Activated T-helper 2 cell treated with anti-CD3 and anti-CD28 coated beads, Interferon-gamma antibody, Interleukin-2, Interleukin-4, amounts not matched to agents 10 μg/mL and 5 μg/mL and 100 μg/mL, durations not matched to agents 14 hours and 24 hours and 36 hours (primary cell): ENCODE measurements at regions not wholly inside any gene's neighbourhood (a gene's known extent, or its start where the extent isn't known, plus 50 kb on each side); places are given as distances from the start of the nearest gene placed in this dataset.
"Not testable (repeated sequence)": the region's sequence is repeated elsewhere in the genome, so short reads cannot be mapped to it uniquely, and the experiment has no call there.

Experiments
- DNase-seq: peaks from one replicate; pipeline ENCODE4 v3.0.0; 2021; ENCODE audit warnings: low spot score
- H3K27ac Mint-ChIP-seq: one replicate; pipeline ENCODE4 v1.8.0; 2021; ENCODE audit warnings: mixed read lengths
- H3K27me3 Mint-ChIP-seq: one replicate; pipeline ENCODE4 v1.8.0; 2021; ENCODE audit warnings: low read depth, mixed read lengths
- H3K36me3 Mint-ChIP-seq: one replicate; pipeline ENCODE4 v1.8.0; 2021; ENCODE audit warnings: low read depth, mixed read lengths
- H3K4me1 Mint-ChIP-seq: one replicate; pipeline ENCODE4 v1.8.0; 2021; ENCODE audit warnings: low read depth, mixed read lengths
- H3K4me3 Mint-ChIP-seq: one replicate; pipeline ENCODE4 v1.8.0; 2021; ENCODE audit warnings: low read depth, mild to moderate bottlenecking, moderate library complexity, mixed read lengths
- H3K9me3 Mint-ChIP-seq: one replicate; pipeline ENCODE4 v1.8.0; 2021; ENCODE audit warnings: mixed read lengths
- intact Hi-C: fragments of 100-400 bp; cut with micrococcal nuclease; formaldehyde crosslinking; loops from one replicate; pipeline ENCODE4 v1.15.1; 2023

DNA sequence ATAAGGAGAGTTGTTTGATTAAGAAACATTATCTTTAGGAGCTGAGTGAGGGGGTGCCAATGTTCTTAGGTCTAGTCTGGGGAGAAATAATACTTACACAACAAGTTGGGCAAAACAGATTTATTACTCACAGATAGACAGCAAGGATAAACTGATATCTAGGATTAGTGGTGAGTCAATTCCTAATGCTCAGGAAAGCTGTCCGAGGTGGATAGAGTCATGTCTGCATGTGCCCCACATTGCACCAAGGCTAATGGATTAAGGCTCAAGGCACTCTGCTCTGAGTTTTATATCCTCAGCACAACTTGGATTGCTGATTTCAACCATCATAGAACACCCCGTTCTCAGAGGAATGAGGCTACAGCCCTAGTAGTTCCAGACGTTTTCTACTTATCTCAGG lies 1042.3 kb downstream of the OTOL1 start:
- intact Hi-C loops: no loop called here
- no peaks in the 10 kb centered on the region for H3K27me3 Mint-ChIP-seq
- H3K27ac Mint-ChIP-seq: no peak overlapping the region
- H3K4me3 Mint-ChIP-seq: no peak overlapping the region
- H3K36me3 Mint-ChIP-seq: no peaks in the 10 kb centered on the region
- no peak for DNase-seq
- H3K9me3 Mint-ChIP-seq: no peaks in the 10 kb centered on the region
- no peaks in the 10 kb centered on the region for H3K4me1 Mint-ChIP-seq

DNA sequence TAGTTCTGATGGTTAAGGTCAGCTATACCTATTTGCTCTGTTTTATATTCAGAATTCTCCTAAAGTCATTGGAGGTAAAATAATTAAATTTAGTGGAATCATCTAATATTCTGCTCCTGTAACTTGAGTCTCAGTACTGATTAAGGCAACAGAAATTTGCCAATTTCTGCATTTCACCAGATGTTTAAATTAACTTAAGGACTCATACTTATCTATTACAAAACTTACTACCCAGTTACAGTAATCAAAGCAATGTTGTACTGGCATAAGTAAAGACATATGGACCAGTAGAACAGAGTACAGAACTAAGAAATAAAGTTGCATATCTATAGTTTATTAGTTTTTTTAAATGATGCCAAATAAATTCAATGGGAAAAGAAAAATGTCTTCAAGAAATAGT lies 1043.8 kb downstream of the OTOL1 start:
- no peak for DNase-seq
- no peak overlapping the region for H3K4me3 Mint-ChIP-seq
- no peaks in the 10 kb centered on the region for H3K27me3 Mint-ChIP-seq
- H3K36me3 Mint-ChIP-seq: no peaks in the 10 kb centered on the region
- H3K27ac Mint-ChIP-seq: no peak overlapping the region
- intact Hi-C loops: no loop called here
- H3K4me1 Mint-ChIP-seq: no peaks in the 10 kb centered on the region
- H3K9me3 Mint-ChIP-seq: no peaks in the 10 kb centered on the region

DNA sequence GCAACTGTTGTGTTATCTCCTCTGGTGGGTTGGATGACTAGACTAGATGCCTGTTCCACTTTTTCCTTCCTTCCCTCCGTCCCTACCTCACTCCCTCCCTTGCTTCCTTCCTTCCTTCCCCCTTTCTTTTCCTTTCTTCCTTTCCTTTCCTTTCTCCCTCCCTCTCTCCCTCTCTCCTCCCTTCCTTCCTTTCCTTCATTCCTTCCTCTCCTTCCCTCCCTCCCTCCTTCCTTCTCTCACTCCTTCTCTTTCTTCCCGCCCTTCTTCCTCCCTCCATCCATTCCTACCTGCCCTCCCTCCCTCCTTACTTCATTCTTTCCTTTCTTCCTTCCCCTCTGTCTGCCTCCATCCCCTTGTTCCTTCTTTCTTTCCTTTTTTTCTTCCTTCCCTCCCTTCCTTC lies 1045.3 kb downstream of the OTOL1 start:
- no peak for DNase-seq
- Mint-ChIP-seq H3K9me3 (no peaks in the 10 kb centered on the region), H3K4me1 (no peaks in the 10 kb centered on the region), H3K27ac (no peak overlapping the region), H3K27me3 (no peaks in the 10 kb centered on the region), H3K36me3 (no peaks in the 10 kb centered on the region), H3K4me3 (no peak overlapping the region)
- intact Hi-C loops: no loop called here

DNA sequence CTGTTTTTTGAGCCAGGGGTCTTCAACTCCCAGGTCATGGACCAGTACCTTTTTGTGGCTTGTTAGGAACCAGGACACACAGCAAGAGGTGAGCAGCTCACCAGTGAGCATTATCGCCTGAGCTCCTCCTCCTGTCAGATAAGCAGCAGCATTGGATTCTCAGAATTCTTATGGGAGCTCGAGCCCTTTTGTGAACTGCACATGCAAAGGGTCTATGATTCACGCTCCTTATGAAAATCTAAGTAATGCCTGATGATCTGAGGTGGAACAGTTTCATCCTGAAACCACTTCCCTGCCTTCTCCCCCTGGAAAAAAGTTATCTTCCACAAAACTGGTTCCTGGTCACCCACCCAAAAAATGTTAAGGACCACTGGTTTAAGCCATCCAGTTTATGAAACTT lies 1047.6 kb downstream of the OTOL1 start:
- H3K27ac Mint-ChIP-seq: no peak overlapping the region
- no peaks in the 10 kb centered on the region for H3K36me3 Mint-ChIP-seq
- no peaks in the 10 kb centered on the region for H3K9me3 Mint-ChIP-seq
- DNase-seq: no peak
- H3K4me1 Mint-ChIP-seq: no peaks in the 10 kb centered on the region
- H3K4me3 Mint-ChIP-seq: no peak overlapping the region
- no peaks in the 10 kb centered on the region for H3K27me3 Mint-ChIP-seq
- intact Hi-C loops: no loop called here

DNA sequence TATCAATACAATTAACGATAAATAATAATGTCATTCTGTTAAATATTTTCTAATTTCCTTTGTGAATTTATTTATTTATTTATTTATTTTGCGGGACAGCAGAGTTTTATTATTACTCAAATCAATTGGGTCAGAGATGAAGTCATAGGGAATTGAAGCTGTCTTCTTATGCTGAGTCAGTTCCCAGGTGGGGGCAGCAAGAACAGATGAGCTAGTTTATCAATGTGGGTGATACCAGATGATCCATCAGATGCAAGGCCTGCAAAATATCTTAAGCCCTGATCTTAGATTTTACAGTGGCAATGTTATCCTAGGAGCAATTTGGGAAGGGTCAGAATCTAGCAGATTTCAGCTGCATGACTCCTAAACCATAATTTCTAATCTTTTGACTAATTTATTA lies 1050.3 kb downstream of the OTOL1 start:
- Mint-ChIP-seq H3K4me3 (no peak overlapping the region), H3K4me1 (no peaks in the 10 kb centered on the region), H3K27ac (no peak overlapping the region), H3K27me3 (no peaks in the 10 kb centered on the region), H3K9me3 (no peaks in the 10 kb centered on the region), H3K36me3 (no peaks in the 10 kb centered on the region)
- DNase-seq: no peak
- intact Hi-C loops: no loop called here

DNA sequence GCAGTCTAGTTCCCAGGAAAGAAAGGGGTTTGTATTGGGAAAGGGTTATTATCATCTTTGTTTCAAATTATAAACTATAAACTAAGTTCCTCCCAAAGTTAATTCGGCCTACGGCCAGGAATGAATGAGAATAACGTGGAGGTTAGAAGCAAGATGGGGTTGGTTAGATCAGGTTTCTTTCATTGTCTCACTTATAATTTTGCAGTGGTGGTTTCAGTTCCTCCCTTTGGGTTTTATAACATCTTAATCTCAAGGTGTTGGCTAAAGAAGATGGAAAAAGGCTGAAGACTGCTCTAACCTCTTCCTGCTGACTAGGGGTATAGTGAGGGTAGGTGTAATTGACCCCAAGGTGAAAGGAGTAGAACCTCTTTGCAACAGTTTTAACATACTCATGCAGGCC lies 1050.7 kb downstream of the OTOL1 start:
- no peaks in the 10 kb centered on the region for H3K9me3 Mint-ChIP-seq
- intact Hi-C loops: no loop called here
- H3K27me3 Mint-ChIP-seq: no peaks in the 10 kb centered on the region
- no peaks in the 10 kb centered on the region for H3K36me3 Mint-ChIP-seq
- H3K4me3 Mint-ChIP-seq: no peak overlapping the region
- no peaks in the 10 kb centered on the region for H3K4me1 Mint-ChIP-seq
- H3K27ac Mint-ChIP-seq: no peak overlapping the region
- no peak for DNase-seq

DNA sequence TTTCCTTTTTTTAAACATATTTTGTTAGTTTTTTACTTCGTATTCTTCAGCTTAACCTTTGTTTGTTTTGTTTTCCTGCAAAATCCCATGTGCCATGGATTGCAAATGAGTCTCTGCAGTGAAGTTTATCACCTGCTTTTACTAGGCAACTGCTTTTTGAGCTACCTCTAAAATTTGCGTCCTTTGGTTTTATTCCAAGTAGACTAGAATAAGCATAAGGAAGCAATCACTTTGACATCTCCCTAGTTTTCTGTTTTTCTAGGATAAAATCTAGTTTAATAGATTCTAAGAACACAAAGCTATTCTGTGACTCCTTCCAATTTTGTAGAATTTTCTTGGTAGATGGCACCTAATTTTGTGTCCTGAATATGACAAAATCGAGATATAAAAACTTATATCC lies 1059.2 kb downstream of the OTOL1 start:
- intact Hi-C loops: no loop called here
- Mint-ChIP-seq H3K27ac (no peak overlapping the region), H3K9me3 (no peaks in the 10 kb centered on the region), H3K4me1 (no peaks in the 10 kb centered on the region), H3K27me3 (no peaks in the 10 kb centered on the region), H3K4me3 (no peak overlapping the region), H3K36me3 (no peaks in the 10 kb centered on the region)
- no peak for DNase-seq

DNA sequence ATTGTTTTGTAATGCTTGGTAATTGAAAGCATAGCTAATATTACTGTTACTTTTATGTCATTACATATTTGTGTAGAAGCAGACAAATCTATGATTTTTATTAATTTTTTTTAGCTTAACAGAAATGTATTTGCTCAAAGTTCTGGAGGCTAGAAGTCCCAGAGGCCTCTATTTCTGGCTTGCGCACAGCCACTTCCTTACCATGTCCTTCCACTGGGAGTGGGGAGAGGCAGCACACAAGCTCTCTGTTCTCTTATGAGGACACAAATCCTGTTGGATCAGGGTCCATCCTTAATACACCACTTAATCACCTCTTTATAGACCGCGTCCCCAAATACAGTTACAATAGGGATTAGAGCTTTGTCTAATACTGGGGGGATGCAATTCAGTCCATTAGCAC lies 1061.4 kb downstream of the OTOL1 start:
- intact Hi-C loops: no loop called here
- no peak overlapping the region for H3K27ac Mint-ChIP-seq
- H3K36me3 Mint-ChIP-seq: no peaks in the 10 kb centered on the region
- DNase-seq: no peak
- no peak overlapping the region for H3K4me3 Mint-ChIP-seq
- H3K4me1 Mint-ChIP-seq: no peaks in the 10 kb centered on the region
- H3K9me3 Mint-ChIP-seq: no peaks in the 10 kb centered on the region
- no peaks in the 10 kb centered on the region for H3K27me3 Mint-ChIP-seq

DNA sequence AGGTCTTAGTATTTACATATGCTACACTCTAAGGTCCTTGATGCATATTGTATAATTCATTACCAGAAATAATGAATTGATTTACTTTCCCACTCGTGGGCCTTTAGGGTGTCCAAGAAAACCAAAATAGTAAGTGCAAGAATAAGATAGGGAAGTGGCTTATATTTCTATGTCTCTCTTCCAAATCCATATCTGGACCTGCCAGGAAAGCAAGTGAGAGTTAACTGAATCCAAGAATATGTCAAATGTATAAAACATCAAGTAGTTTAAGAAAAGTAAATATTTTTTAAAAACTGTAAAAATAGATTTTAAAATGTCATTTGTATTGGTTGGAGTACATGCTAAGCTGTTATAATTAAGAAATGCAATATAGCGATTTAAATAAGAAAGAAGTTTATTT lies 1072.1 kb downstream of the OTOL1 start:
- Mint-ChIP-seq H3K4me3 (no peak overlapping the region), H3K36me3 (no peaks in the 10 kb centered on the region), H3K9me3 (no peaks in the 10 kb centered on the region), H3K27ac (no peak overlapping the region), H3K27me3 (no peaks in the 10 kb centered on the region), H3K4me1 (no peaks in the 10 kb centered on the region)
- intact Hi-C loops: no loop called here
- no peak for DNase-seq

DNA sequence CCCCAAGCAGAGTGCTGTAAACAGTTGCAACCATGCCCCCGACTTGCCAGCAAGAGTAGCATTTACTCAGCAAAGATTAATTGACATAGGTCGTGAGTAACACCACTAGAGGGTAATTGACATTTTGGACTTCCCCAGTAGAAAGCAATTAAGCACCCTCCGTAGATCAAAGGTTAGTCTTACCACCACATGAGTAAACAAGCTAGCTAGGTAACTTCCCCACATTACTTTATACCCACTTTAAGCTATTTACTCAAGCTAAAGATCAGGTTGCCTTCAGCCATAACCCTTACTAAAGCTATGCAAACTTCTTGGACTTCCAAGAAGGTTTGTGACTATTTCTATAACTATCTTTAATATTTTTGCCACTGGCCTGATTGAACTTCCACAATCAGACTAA lies 1072.7 kb downstream of the OTOL1 start:
- no peak overlapping the region for H3K27ac Mint-ChIP-seq
- DNase-seq: no peak
- no peak overlapping the region for H3K4me3 Mint-ChIP-seq
- no peaks in the 10 kb centered on the region for H3K4me1 Mint-ChIP-seq
- intact Hi-C loops: no loop called here
- H3K36me3 Mint-ChIP-seq: no peaks in the 10 kb centered on the region
- no peaks in the 10 kb centered on the region for H3K27me3 Mint-ChIP-seq
- no peaks in the 10 kb centered on the region for H3K9me3 Mint-ChIP-seq

DNA sequence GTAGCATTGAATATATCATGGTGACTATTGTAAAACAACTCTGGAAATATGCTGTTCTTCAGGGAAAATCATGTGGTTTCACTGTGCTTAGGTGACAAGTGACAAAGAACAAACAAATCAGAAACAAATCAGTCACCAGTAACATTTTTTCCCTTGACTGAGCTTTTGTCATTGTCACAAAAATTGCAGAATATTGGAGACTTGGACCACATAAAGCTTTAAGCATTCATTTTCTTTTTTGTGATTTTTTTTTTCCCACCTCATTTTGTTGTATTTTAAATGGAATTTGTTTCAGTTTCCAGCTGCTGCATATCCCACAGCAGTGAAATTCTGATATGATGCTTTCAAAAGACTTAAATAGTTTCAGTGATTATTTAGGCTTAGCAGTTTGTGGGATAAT lies 1088.4 kb downstream of the OTOL1 start:
- Mint-ChIP-seq H3K4me1 (no peaks in the 10 kb centered on the region), H3K27me3 (no peaks in the 10 kb centered on the region), H3K36me3 (no peaks in the 10 kb centered on the region), H3K27ac (no peak overlapping the region), H3K4me3 (no peak overlapping the region), H3K9me3 (peaks cover 12% of the 10 kb centered on the region)
- intact Hi-C loops: no loop called here
- DNase-seq: no peak

DNA sequence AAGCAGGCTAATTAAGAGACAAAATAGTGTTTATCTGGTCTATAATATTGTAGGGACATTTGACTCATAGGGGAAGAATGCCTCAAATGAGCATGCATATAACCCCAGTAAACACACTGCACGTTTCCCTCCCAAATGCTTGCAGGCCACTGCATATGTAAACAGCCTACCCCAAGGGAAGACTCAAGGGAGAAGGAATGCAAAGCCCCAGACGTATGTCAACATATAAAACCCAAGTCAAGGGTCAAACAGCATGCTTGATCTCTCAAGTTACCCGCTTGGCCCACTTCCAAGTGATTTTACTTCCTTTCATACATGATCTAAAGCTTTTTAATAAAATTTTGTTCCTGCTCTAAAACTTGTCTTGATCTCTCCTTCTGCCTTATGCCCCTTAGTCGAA lies 1090.0 kb downstream of the OTOL1 start:
- intact Hi-C loops: no loop called here
- H3K27me3 Mint-ChIP-seq: no peaks in the 10 kb centered on the region
- H3K9me3 Mint-ChIP-seq: peaks cover 17% of the 10 kb centered on the region
- no peaks in the 10 kb centered on the region for H3K4me1 Mint-ChIP-seq
- no peaks in the 10 kb centered on the region for H3K36me3 Mint-ChIP-seq
- no peak overlapping the region for H3K27ac Mint-ChIP-seq
- no peak for DNase-seq
- no peak overlapping the region for H3K4me3 Mint-ChIP-seq

DNA sequence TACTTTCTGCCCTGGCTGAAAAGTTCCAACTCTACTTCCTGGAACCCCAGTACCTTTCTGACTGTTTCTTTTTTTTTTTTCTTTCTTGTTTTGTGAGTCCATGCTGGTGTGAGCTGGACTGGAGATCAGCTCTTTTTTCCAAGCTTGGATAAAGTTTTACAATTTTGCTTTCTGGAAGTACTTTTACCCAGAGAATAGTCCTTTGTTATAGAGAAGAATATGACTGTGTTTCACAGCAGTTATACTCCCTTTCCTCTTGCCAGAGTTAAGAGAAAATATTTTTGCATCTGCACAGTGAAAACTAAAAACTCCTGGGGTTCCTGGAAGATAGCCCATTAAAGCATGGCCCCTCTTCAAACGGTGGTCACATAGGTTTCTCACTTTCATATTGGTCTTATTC lies 1100.6 kb downstream of the OTOL1 start:
- Mint-ChIP-seq H3K27me3 (no peaks in the 10 kb centered on the region), H3K36me3 (no peaks in the 10 kb centered on the region), H3K4me1 (no peaks in the 10 kb centered on the region), H3K9me3 (peaks cover 7% of the 10 kb centered on the region), H3K27ac (no peak overlapping the region), H3K4me3 (no peak overlapping the region)
- no peak for DNase-seq
- intact Hi-C loops: no loop called here

DNA sequence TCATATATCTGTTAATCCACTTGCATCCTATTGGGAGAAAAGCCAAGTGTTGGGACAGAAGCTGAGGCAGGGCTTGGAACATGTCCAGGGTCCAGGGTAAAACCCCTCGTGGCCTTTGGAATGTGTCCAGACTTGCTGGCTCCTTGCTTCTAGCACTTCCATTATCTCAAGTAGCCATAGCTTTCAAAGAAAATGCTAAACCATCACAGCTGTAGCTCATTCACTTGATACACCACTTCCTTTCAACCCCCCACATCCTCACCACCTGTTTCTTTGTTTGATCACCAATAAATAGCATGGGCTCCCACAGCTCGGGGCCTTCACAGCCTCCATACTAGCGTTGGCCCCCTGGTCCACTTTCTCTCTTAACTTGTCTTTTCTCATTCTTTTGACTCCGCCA lies 1101.9 kb downstream of the OTOL1 start:
- DNase-seq, H3K27ac Mint-ChIP-seq, H3K4me1 Mint-ChIP-seq, H3K36me3 Mint-ChIP-seq, intact Hi-C loops, H3K27me3 Mint-ChIP-seq, H3K4me3 Mint-ChIP-seq: not testable (repeated sequence)
- peaks cover 12% of the 10 kb centered on the region for H3K9me3 Mint-ChIP-seq
